WTC11 (cell line): ENCODE measurements at regions not wholly inside any gene's neighbourhood (a gene's known extent, or its start where the extent isn't known, plus 50 kb on each side); places are given as distances from the start of the nearest gene placed in this dataset.

Experiments used
- ATAC-seq: fragments of 200-7000 bp; cut with Tn5 transposase; 2 replicates; pipeline ENCODE4 v1.10.0; 2021; ENCODE audit warnings: mild to moderate bottlenecking, moderate library complexity
- CTCF ChIA-PET: fragments of 300-600 bp; sonication (Branson Sonifier 250); formaldehyde crosslinking; loops from one replicate; lab custom pipeline; 2021; ENCODE audit warnings: antibody characterized with exemption; lab: Charles Lee
- POLR2A ChIA-PET: fragments of 350-600 bp; sonication (Branson Sonifier 250); formaldehyde crosslinking; loops from one replicate; lab custom pipeline; 2021; ENCODE audit warnings: antibody characterized with exemption; lab: Charles Lee
- DNase-seq: peaks from one replicate; pipeline ENCODE4 v3.0.0; 2021; ENCODE audit warnings: low spot score
- H3K27ac Mint-ChIP-seq: 2 replicates; pipeline ENCODE4 v1.8.0; 2021; ENCODE audit warnings: mixed read lengths
- H3K27me3 Mint-ChIP-seq: 2 replicates; pipeline ENCODE4 v1.8.0; 2021; ENCODE audit warnings: low read depth, mild to moderate bottlenecking, moderate library complexity, mixed read lengths
- H3K36me3 Mint-ChIP-seq: 2 replicates; pipeline ENCODE4 v1.8.0; 2021; ENCODE audit warnings: mixed read lengths
- H3K4me1 Mint-ChIP-seq: 2 replicates; pipeline ENCODE4 v1.8.0; 2022; ENCODE audit warnings: mixed read lengths
- H3K4me3 Mint-ChIP-seq: 2 replicates; pipeline ENCODE4 v1.8.0; 2021; ENCODE audit warnings: mild to moderate bottlenecking, moderate library complexity, mixed read lengths
- H3K9me3 Mint-ChIP-seq: 2 replicates; pipeline ENCODE4 v1.8.0; 2021; ENCODE audit warnings: mixed read lengths
- ATF6 ChIP-seq: sonication (generic); formaldehyde crosslinking; IDR thresholded peaks from 2 replicates; pipeline ENCODE4 v1.8.1; 2023; ENCODE audit warnings: mild to moderate bottlenecking, missing genetic modification reagents
- CREB1 ChIP-seq: sonication (generic); formaldehyde crosslinking; IDR thresholded peaks from 2 replicates; pipeline ENCODE4 v1.8.0; 2023; ENCODE audit warnings: mild to moderate bottlenecking, missing genetic modification reagents
- E2F4 ChIP-seq: sonication (generic); formaldehyde crosslinking; IDR thresholded peaks from 2 replicates; pipeline ENCODE4 v1.8.1; 2022; ENCODE audit warnings: low read depth, mild to moderate bottlenecking, moderate library complexity, missing genetic modification reagents, borderline replicate concordance
- E2F5 ChIP-seq: sonication (generic); formaldehyde crosslinking; IDR thresholded peaks from 2 replicates; pipeline ENCODE4 v1.8.1; 2022; ENCODE audit warnings: mild to moderate bottlenecking, moderate library complexity, missing genetic modification reagents
- ELF4 ChIP-seq: sonication (generic); formaldehyde crosslinking; IDR thresholded peaks from 2 replicates; pipeline ENCODE4 v1.8.1; 2022; ENCODE audit warnings: low read depth, mild to moderate bottlenecking, moderate library complexity, missing genetic modification reagents
- ERG ChIP-seq: fragments of 250-450 bp; sonication (Bioruptor Pico); IDR thresholded peaks from 2 replicates; pipeline ENCODE4 v1.8.0; 2021; ENCODE audit warnings: mild to moderate bottlenecking
- FOXJ3 ChIP-seq: sonication (generic); formaldehyde crosslinking; IDR thresholded peaks from 2 replicates; pipeline ENCODE4 v1.9.0; 2021; ENCODE audit warnings: missing genetic modification reagents, mild to moderate bottlenecking, borderline replicate concordance
- JUN ChIP-seq: sonication (generic); formaldehyde crosslinking; IDR thresholded peaks from 2 replicates; pipeline ENCODE4 v1.8.0; 2023; ENCODE audit warnings: mild to moderate bottlenecking, missing genetic modification reagents
- OVOL2 ChIP-seq: fragments of 250-450 bp; sonication (Bioruptor Pico); IDR thresholded peaks from 2 replicates; pipeline ENCODE4 v1.9.0; 2021; ENCODE audit warnings: mild to moderate bottlenecking, borderline replicate concordance
- TCF7 ChIP-seq: sonication (generic); formaldehyde crosslinking; IDR thresholded peaks from 2 replicates; pipeline ENCODE4 v1.8.0; 2022; ENCODE audit warnings: mild to moderate bottlenecking, low read depth, missing genetic modification reagents, moderate library complexity
- ZNF138 ChIP-seq: sonication (generic); formaldehyde crosslinking; conservative IDR thresholded peaks from 2 replicates; pipeline ENCODE4 v1.8.1; 2022; ENCODE audit warnings: mild to moderate bottlenecking, moderate library complexity, missing genetic modification reagents
- ZNF281 ChIP-seq: sonication (generic); formaldehyde crosslinking; IDR thresholded peaks from 2 replicates; pipeline ENCODE4 v1.8.0; 2023; ENCODE audit warnings: mild to moderate bottlenecking, missing genetic modification reagents
- ZNF396 ChIP-seq: fragments of 250-450 bp; sonication (Bioruptor Pico); IDR thresholded peaks from 2 replicates; pipeline ENCODE4 v1.8.0; 2021; ENCODE audit warnings: mild to moderate bottlenecking, moderate library complexity, borderline replicate concordance
- ZNF425 ChIP-seq: fragments of 250-450 bp; sonication (Bioruptor Pico); conservative IDR thresholded peaks from 2 replicates; pipeline ENCODE4 v1.9.0; 2021; ENCODE audit warnings: mild to moderate bottlenecking
- ZNF512 ChIP-seq: sonication (generic); formaldehyde crosslinking; IDR thresholded peaks from 2 replicates; pipeline ENCODE4 v1.8.1; 2022; ENCODE audit warnings: missing genetic modification reagents, borderline replicate concordance

GRCh38 chr7:26459540-26460193 lies 168.0 kb downstream of the SNX10 start (continued):
- TF ChIP-seq ELF4 (CRISPR knock-in tag) (no peak), ZNF396 (no peak), CREB1 (CRISPR knock-in tag) (no peak), ZNF425 (CRISPR knock-in tag) (no peak), ATF6 (CRISPR knock-in tag) (no peak), FOXJ3 (no peak), TCF7 (no peak), JUN (CRISPR knock-in tag) (no peak)

GRCh38 chr7:26460351-26461085 lies 168.9 kb downstream of the SNX10 start:
- ChIA-PET CTCF (interaction anchor here (1.5 kb wide), 1 partner anchor 92 kb away, joined by 4 read pairs; no protein-coding TSS in a partner anchor), POLR2A (no interaction called here)
- Mint-ChIP-seq H3K27ac (no peak overlapping the region), H3K4me3 (no peak overlapping the region), H3K4me1 (no peaks in the 10 kb centered on the region), H3K27me3 (no peaks in the 10 kb centered on the region), H3K36me3 (no peaks in the 10 kb centered on the region), H3K9me3 (no peaks in the 10 kb centered on the region)
- ATAC-seq (no peak), DNase-seq (no peak)
- TF ChIP-seq ERG (CRISPR knock-in tag) (no peak), ZNF512 (CRISPR knock-in tag) (no peak), ZNF138 (CRISPR knock-in tag) (no peak), ZNF281 (CRISPR knock-in tag) (no peak), OVOL2 (CRISPR knock-in tag) (no peak), E2F5 (no peak), E2F4 (CRISPR knock-in tag) (no peak)
